ENCODE measurements at regions not wholly inside any gene's neighbourhood (a gene's known extent, or its start where the extent isn't known, plus 50 kb on each side); places are given as distances from the start of the nearest gene placed in this dataset.

DNA sequence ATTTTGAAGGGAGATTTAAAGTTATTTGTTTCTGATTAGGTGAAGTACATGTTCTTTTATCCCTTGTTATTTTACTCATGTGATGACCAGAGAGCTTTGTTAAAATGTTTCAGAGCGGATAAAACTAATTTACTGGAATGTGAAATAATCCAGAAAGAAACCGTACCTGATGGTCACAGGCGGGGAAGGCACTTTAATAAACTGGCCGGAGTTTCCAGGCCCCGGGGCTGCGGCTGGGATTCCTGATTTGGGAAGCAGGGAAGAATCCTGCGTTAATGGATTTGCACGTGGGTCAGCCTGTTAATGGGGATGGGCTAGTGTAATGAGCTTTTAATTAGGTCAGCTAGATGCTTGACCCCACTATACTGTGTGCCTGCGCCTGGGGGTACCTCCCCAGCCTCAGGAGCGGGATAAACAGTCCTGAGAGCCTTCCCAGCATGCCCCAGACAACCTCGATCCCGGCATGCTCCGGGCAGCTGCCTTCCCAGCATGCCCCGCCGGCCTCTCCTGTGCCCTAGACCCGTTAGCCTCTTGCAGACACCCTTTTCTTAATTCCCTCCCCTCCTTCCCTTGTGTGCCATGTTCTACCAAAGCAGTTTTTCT is 208.6 kb upstream of the CDKN3 start:
- Histone ChIP-seq H3K27ac (no peak overlapping the region), H3K27me3 (replicated peaks) (no peaks in the 10 kb centered on the region), H3K36me3 (replicated peaks) (no peaks in the 10 kb centered on the region), H3K4me3 (ENCODE audit: low read depth, low read length) (no peak overlapping the region)
- in situ Hi-C loops (cut with HindIII; ENCODE audit: low pct_ligation_motif_present, low sequenced_read_pairs) = no loop called here
- no peak for DNase-seq
- TF ChIP-seq, protein P1, sequence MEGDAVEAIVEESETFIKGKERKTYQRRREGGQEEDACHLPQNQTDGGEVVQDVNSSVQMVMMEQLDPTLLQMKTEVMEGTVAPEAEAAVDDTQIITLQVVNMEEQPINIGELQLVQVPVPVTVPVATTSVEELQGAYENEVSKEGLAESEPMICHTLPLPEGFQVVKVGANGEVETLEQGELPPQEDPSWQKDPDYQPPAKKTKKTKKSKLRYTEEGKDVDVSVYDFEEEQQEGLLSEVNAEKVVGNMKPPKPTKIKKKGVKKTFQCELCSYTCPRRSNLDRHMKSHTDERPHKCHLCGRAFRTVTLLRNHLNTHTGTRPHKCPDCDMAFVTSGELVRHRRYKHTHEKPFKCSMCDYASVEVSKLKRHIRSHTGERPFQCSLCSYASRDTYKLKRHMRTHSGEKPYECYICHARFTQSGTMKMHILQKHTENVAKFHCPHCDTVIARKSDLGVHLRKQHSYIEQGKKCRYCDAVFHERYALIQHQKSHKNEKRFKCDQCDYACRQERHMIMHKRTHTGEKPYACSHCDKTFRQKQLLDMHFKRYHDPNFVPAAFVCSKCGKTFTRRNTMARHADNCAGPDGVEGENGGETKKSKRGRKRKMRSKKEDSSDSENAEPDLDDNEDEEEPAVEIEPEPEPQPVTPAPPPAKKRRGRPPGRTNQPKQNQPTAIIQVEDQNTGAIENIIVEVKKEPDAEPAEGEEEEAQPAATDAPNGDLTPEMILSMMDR (IDR thresholded peaks at IDR 0.05; ENCODE audit: low read depth, low read length, missing control alignments) = no peak

DNA sequence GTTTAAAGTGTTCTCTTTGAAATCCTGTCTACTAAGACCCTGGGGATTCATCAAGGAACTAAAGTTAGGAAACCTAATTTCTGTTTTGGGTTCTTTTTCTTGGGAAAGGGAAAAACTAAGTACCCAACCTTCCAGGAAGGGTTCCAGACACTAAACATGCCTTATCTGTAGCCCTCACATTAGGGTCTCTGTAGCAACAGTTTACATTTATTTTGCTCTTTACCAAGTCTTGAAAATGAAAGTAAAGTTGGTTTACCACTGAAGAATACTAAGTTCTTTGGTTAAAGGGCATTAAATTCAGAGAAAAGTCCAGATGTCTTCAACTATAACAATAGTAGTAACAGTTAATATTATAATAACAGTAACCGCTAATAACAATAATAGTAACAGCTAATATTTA is 207.5 kb upstream of the CDKN3 start:
- in situ Hi-C loops (cut with HindIII; ENCODE audit: low pct_ligation_motif_present, low sequenced_read_pairs) = no loop called here
- no peaks in the 10 kb centered on the region for H3K36me3 ChIP-seq (replicated peaks)
- H3K27ac ChIP-seq = no peak overlapping the region

DNA sequence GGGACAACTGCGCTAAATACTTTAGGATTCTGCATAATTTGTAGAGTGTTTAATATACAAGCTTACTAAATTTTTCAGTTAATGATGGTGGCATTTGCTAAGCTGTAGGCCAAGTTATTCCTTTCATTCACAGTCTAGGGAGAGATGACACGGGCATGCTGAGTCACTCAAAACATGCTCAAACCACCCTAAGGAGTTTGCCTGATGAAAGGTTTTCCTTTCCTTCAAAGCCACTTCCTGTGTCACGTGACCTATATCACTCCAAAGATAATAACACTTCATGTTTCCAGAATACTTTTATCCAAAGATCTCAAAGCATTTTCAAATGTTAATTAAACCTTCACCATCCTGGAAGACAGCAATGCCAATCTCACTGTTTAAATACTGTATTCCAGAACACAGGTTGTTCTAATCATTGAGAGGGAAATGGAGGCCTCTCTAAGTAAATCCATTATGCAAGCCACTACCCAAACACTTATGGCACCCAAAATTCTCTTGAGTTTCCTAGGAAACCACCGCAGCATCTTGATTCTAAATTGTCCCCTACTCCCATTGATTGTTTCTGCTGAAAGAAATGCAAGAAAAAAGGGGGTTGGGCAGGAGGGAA is 207.0 kb upstream of the CDKN3 start:
- DNase-seq = peak; percentile 76
- no peak overlapping the region for H3K27ac ChIP-seq
- TF ChIP-seq, protein P1 (IDR thresholded peaks at IDR 0.05; ENCODE audit: low read depth, low read length, missing control alignments) = no peak
- no peaks in the 10 kb centered on the region for H3K27me3 ChIP-seq (replicated peaks)
- no peaks in the 10 kb centered on the region for H3K36me3 ChIP-seq (replicated peaks)
- in situ Hi-C loops (cut with HindIII; ENCODE audit: low pct_ligation_motif_present, low sequenced_read_pairs) = no loop called here
- no peak overlapping the region for H3K4me3 ChIP-seq (ENCODE audit: low read depth, low read length)

More for the DNA sequence above, 207.5 kb upstream of the CDKN3 start:
- TF ChIP-seq, protein P1 (IDR thresholded peaks at IDR 0.05; ENCODE audit: low read depth, low read length, missing control alignments) = no peak
- H3K4me3 ChIP-seq (ENCODE audit: low read depth, low read length) = no peak overlapping the region
- no peaks in the 10 kb centered on the region for H3K27me3 ChIP-seq (replicated peaks)
- no peak for DNase-seq

DNA sequence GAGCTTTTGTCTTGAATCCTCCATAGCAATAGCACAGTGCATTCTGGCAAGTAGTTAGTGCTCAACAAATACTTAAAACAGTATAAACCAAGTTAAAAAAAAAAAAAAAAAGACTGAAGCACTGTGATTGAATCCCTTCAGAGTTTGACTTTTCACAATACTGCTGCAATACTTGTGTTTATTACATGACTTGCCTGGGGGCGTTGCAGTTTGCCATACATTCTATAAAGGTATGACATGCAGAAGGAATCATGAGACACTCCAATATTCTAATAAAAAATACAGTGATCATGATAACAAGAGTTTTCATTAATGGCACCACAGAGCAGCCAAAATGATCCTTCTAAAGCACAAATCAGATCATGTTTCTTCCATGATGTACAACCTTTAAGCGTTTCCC is 205.0 kb upstream of the CDKN3 start:
- no peaks in the 10 kb centered on the region for H3K27me3 ChIP-seq (replicated peaks)
- in situ Hi-C loops (cut with HindIII; ENCODE audit: low pct_ligation_motif_present, low sequenced_read_pairs) = no loop called here
- no peak overlapping the region for H3K4me3 ChIP-seq (ENCODE audit: low read depth, low read length)
- TF ChIP-seq, protein P1 (IDR thresholded peaks at IDR 0.05; ENCODE audit: low read depth, low read length, missing control alignments) = no peak
- H3K27ac ChIP-seq = no peak overlapping the region
- H3K36me3 ChIP-seq (replicated peaks) = no peaks in the 10 kb centered on the region
- no peak for DNase-seq

DNA sequence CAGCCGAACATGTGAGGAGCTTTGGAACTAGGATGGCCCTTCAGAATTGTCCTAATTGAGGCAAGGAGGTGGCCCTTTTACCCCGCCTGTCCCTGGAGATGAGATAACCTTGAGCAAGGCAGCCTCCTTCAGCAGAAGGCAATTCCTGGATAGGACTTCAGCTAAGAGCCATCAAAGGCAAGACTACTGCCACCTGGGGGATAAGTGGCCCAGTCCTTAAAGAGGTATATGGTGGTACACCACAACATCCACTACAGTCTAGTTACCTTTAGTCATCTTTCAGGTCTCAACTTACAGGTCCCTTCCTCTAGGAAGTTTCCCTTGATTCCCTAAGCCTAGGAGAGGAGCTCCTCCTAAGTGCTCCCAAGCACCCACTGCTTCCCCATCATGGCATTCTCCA is 204.2 kb upstream of the CDKN3 start:
- no peak for DNase-seq
- TF ChIP-seq, protein P1 (IDR thresholded peaks at IDR 0.05; ENCODE audit: low read depth, low read length, missing control alignments) = no peak

DNA sequence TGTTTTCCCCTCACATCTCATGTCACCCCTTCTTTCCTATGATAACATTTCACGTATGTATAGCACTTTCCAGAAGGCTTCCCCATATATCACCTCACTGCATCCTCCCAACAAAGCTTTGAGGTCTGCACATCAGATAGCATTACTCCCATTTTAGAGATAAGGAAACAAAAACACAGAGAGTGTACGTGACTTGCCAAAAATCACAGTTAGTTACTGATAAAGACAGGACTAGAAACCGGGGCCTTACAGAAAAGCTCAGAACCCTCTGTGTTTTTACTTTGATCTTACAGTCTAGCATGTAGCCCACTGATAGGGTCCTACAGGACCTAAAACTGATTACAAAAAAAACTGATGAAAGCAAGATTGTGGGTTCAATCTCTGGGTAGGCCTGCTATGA is 202.9 kb upstream of the CDKN3 start:
- in situ Hi-C loops (cut with HindIII; ENCODE audit: low pct_ligation_motif_present, low sequenced_read_pairs) = no loop called here
- Histone ChIP-seq H3K27me3 (replicated peaks) (no peaks in the 10 kb centered on the region), H3K4me3 (ENCODE audit: low read depth, low read length) (no peak overlapping the region), H3K36me3 (replicated peaks) (no peaks in the 10 kb centered on the region), H3K27ac (no peak overlapping the region)
- TF ChIP-seq, protein P1 (IDR thresholded peaks at IDR 0.05; ENCODE audit: low read depth, low read length, missing control alignments) = no peak
- no peak for DNase-seq

More for the DNA sequence above, 204.2 kb upstream of the CDKN3 start:
- Histone ChIP-seq H3K4me3 (ENCODE audit: low read depth, low read length) (no peak overlapping the region), H3K36me3 (replicated peaks) (no peaks in the 10 kb centered on the region), H3K27me3 (replicated peaks) (no peaks in the 10 kb centered on the region), H3K27ac (no peak overlapping the region)
- in situ Hi-C loops (cut with HindIII; ENCODE audit: low pct_ligation_motif_present, low sequenced_read_pairs) = no loop called here

All from brain microvascular endothelial cell (primary cell).